HEK293T (cell line): ENCODE measurements at regions not wholly inside any gene's neighbourhood (a gene's known extent, or its start where the extent isn't known, plus 50 kb on each side); places are given as distances from the start of the nearest gene placed in this dataset.

Experiments
- BHLHE40 ChIP-seq: fragments of 450-650 bp; IDR thresholded peaks from 2 replicates; pipeline ENCODE4 v1.6.1; 2016; ENCODE audit warnings: mild to moderate bottlenecking, moderate library complexity, borderline replicate concordance
- ELF4 ChIP-seq: fragments of 450-650 bp; IDR thresholded peaks from 2 replicates; pipeline ENCODE4 v1.6.1; 2017; ENCODE audit warnings: antibody characterized with exemption
- FOXA1 ChIP-seq: fragments of 450-650 bp; IDR thresholded peaks from 2 replicates; pipeline ENCODE4 v1.6.1; 2016; ENCODE audit warnings: mild to moderate bottlenecking
- SP1 ChIP-seq: fragments of 450-650 bp; IDR thresholded peaks from 2 replicates; pipeline ENCODE4 v1.6.1; 2017
- SUZ12 ChIP-seq: fragments of 450-650 bp; IDR thresholded peaks from 2 replicates; pipeline ENCODE4 v1.6.1; 2016; ENCODE audit warnings: mild to moderate bottlenecking
- ZNF384 ChIP-seq: fragments of 450-650 bp; IDR thresholded peaks from 2 replicates; pipeline ENCODE4 v1.6.1; 2016

- TF ChIP-seq SP1 (no peak), ELF4 (no peak), ZNF384 (no peak), SUZ12 (no peak), BHLHE40 (no peak), FOXA1 (no peak)
Observed at GRCh38 chr18:22101731-22102130, 67.7 kb upstream of the GATA6 start.
